ENCODE measurements at regions not wholly inside any gene's neighbourhood (a gene's known extent, or its start where the extent isn't known, plus 50 kb on each side); places are given as distances from the start of the nearest gene placed in this dataset.

GRCh38 chr10:130923596-130923995 lies 387.9 kb downstream of the TCERG1L start:
- Histone ChIP-seq H3K9ac (ENCODE audit: control insufficient read depth, extremely low read depth, insufficient read depth, low read length) (no peak overlapping the region), H3K36me3 (ENCODE audit: control insufficient read depth in 2 of 2, extremely low read depth in 1 of 2, insufficient read depth in 2 of 2, low read length in 2 of 2) (no peaks in the 10 kb centered on the region), H3K27ac (ENCODE audit: control insufficient read depth, insufficient read depth, low read length) (no peak overlapping the region), H3K4me1 (ENCODE audit: control insufficient read depth, extremely low read depth, insufficient read depth, low read length) (no peaks in the 10 kb centered on the region), H3K4me2 (ENCODE audit: control insufficient read depth, extremely low read depth, insufficient read depth, low read depth, low read length) (no peak overlapping the region), H3K4me3 (ENCODE audit: control insufficient read depth in 2 of 3, extremely low read depth in 1 of 3, insufficient read depth in 2 of 3, low read depth in 1 of 3, low read length in 3 of 3) (no peak overlapping the region), H3K9me3 (ENCODE audit: control insufficient read depth, low read depth, low read length) (peaks cover 17% of the 10 kb centered on the region), H3K9me1 (ENCODE audit: control insufficient read depth, extremely low read depth, insufficient read depth, low read length) (no peaks in the 10 kb centered on the region), H2AFZ (ENCODE audit: control insufficient read depth, low read length) (no peak overlapping the region), H3K79me2 (ENCODE audit: control insufficient read depth, insufficient read depth, low read length) (no peaks in the 10 kb centered on the region), H3K27me3 (ENCODE audit: control insufficient read depth, extremely low read depth, insufficient read depth, low read length) (no peaks in the 10 kb centered on the region), H4K20me1 (ENCODE audit: control insufficient read depth, extremely low read depth, insufficient read depth, low read length) (no peaks in the 10 kb centered on the region)
- FAIRE-seq, result no peak
- DNase-seq (ENCODE audit: low read depth, low spot score), result no peak
- no peak for TF ChIP-seq CTCF (optimal IDR thresholded peaks at IDR 0.05 in 1 of 3, IDR thresholded peaks at IDR 0.05 in 1 of 3, conservative IDR thresholded peaks at IDR 0.05 in 1 of 3; ENCODE audit: extremely low read depth in 1 of 3, insufficient read depth in 2 of 3, low read length in 3 of 3)
- TF ChIP-seq EZH2 (IDR thresholded peaks at IDR 0.05; ENCODE audit: low read length), result no peak
- dilution Hi-C loops (cut with MboI; ENCODE audit: extremely low pct_ligation_motif_present, low sequenced_read_pairs), result no loop called here

- H3K9ac ChIP-seq (ENCODE audit: control insufficient read depth, extremely low read depth, insufficient read depth, low read length), result no peak overlapping the region
- no peak overlapping the region for H2AFZ ChIP-seq (ENCODE audit: control insufficient read depth, low read length)
- H3K36me3 ChIP-seq (ENCODE audit: control insufficient read depth in 2 of 2, extremely low read depth in 1 of 2, insufficient read depth in 2 of 2, low read length in 2 of 2), result no peaks in the 10 kb centered on the region
- H3K9me1 ChIP-seq (ENCODE audit: control insufficient read depth, extremely low read depth, insufficient read depth, low read length), result no peaks in the 10 kb centered on the region
- H3K9me3 ChIP-seq (ENCODE audit: control insufficient read depth, low read depth, low read length), result peaks cover 17% of the 10 kb centered on the region
- FAIRE-seq, result no peak
- DNase-seq (ENCODE audit: low read depth, low spot score), result no peak
- H3K27me3 ChIP-seq (ENCODE audit: control insufficient read depth, extremely low read depth, insufficient read depth, low read length), result no peaks in the 10 kb centered on the region
- H4K20me1 ChIP-seq (ENCODE audit: control insufficient read depth, extremely low read depth, insufficient read depth, low read length), result no peaks in the 10 kb centered on the region
- TF ChIP-seq CTCF (optimal IDR thresholded peaks at IDR 0.05 in 1 of 3, IDR thresholded peaks at IDR 0.05 in 1 of 3, conservative IDR thresholded peaks at IDR 0.05 in 1 of 3; ENCODE audit: extremely low read depth in 1 of 3, insufficient read depth in 2 of 3, low read length in 3 of 3), result no peak
- no peak for TF ChIP-seq EZH2 (IDR thresholded peaks at IDR 0.05; ENCODE audit: low read length)
- dilution Hi-C loops (cut with MboI; ENCODE audit: extremely low pct_ligation_motif_present, low sequenced_read_pairs), result no loop called here
- H3K79me2 ChIP-seq (ENCODE audit: control insufficient read depth, insufficient read depth, low read length), result no peaks in the 10 kb centered on the region
- H3K4me2 ChIP-seq (ENCODE audit: control insufficient read depth, extremely low read depth, insufficient read depth, low read depth, low read length), result no peak overlapping the region
- H3K27ac ChIP-seq (ENCODE audit: control insufficient read depth, insufficient read depth, low read length), result no peak overlapping the region
- H3K4me1 ChIP-seq (ENCODE audit: control insufficient read depth, extremely low read depth, insufficient read depth, low read length), result no peaks in the 10 kb centered on the region
- no peak overlapping the region for H3K4me3 ChIP-seq (ENCODE audit: control insufficient read depth in 2 of 3, extremely low read depth in 1 of 3, insufficient read depth in 2 of 3, low read depth in 1 of 3, low read length in 3 of 3)
Observed at GRCh38 chr10:130924138-130924819, 387.2 kb downstream of the TCERG1L start.
